CD4-positive, CD25-positive, alpha-beta regulatory T cell (primary cell): ENCODE measurements at regions not wholly inside any gene's neighbourhood (a gene's known extent, or its start where the extent isn't known, plus 50 kb on each side); places are given as distances from the start of the nearest gene placed in this dataset.

ENCODE experiments used
- ATAC-seq, 2 donors: fragments of 150-1000 bp; cut with Tn5 transposase; one replicate each; pipeline ENCODE4 v1.10.0; 2021; ENCODE audit warnings: low read depth in 2 of 2, moderate number of reproducible peaks in 2 of 2, moderate library complexity in 1 of 2
- DNase-seq, 3 donors: peaks; one replicate each; pipeline versions ENCODE4 v3.0.0 to v3.0.0-alpha.2; 2012 to 2022; ENCODE audit warnings: mixed read lengths in 1 of 3
- H3K27ac ChIP-seq: one replicate; pipeline ENCODE4 v1.7.0; 2013; ENCODE audit warnings: mild to moderate bottlenecking, low read length; ENCODE audit not compliant: insufficient read depth, poor library complexity, severe bottlenecking
- H3K27me3 ChIP-seq: one replicate; pipeline ENCODE4 v1.7.0; 2013; ENCODE audit warnings: low read length; ENCODE audit not compliant: control insufficient read depth, insufficient read depth
- H3K36me3 ChIP-seq: one replicate; pipeline ENCODE4 v1.7.0; 2013; ENCODE audit warnings: mild to moderate bottlenecking, low read length, moderate library complexity; ENCODE audit not compliant: control insufficient read depth, insufficient read depth
- H3K4me1 ChIP-seq: 2 replicates; pipeline ENCODE4 v1.7.0; 2013; ENCODE audit warnings: mild to moderate bottlenecking, low read length; ENCODE audit not compliant: insufficient read depth, control insufficient read depth, poor library complexity, severe bottlenecking
- H3K4me3 ChIP-seq: one replicate; pipeline ENCODE4 v1.7.0; 2013; ENCODE audit warnings: low read depth, mild to moderate bottlenecking, low read length, moderate library complexity
- H3K9me3 ChIP-seq, 2 experiments: 1 replicate in 1 of 2; 2 replicates in 1 of 2; pipeline ENCODE4 v1.7.0; 2013; ENCODE audit warnings: low read length in 2 of 2, mild to moderate bottlenecking in 1 of 2, moderate library complexity in 1 of 2; ENCODE audit not compliant: control insufficient read depth in 2 of 2
- H3K27ac Mint-ChIP-seq, 3 donors: one replicate each; pipeline ENCODE4 v1.8.0; 2020 to 2022; ENCODE audit warnings: mild to moderate bottlenecking in 3 of 3, mixed read lengths in 3 of 3, moderate library complexity in 2 of 3
- H3K27me3 Mint-ChIP-seq: one replicate; pipeline ENCODE4 v1.8.0; 2022; ENCODE audit warnings: mild to moderate bottlenecking, mixed read lengths
- H3K36me3 Mint-ChIP-seq: one replicate; pipeline ENCODE4 v1.8.0; 2020; ENCODE audit warnings: mixed read lengths
- H3K4me1 Mint-ChIP-seq, 4 donors: one replicate each; pipeline ENCODE4 v1.8.0; 2020 to 2022; ENCODE audit warnings: mixed read lengths in 4 of 4, mild to moderate bottlenecking in 1 of 4
- H3K4me3 Mint-ChIP-seq, 4 donors: one replicate each; pipeline ENCODE4 v1.8.0; 2020 to 2022; ENCODE audit warnings: mild to moderate bottlenecking in 4 of 4, mixed read lengths in 4 of 4, moderate library complexity in 3 of 4
- H3K9me3 Mint-ChIP-seq, 7 donors: one replicate each; pipeline ENCODE4 v1.8.0; 2020 to 2022; ENCODE audit warnings: mixed read lengths in 7 of 7, mild to moderate bottlenecking in 3 of 7, moderate library complexity in 2 of 7

GRCh38 chr18:53817976-53818950, 406.2 kb downstream of the MBD2 start:
- Histone ChIP-seq H3K4me3 (no peak overlapping the region), H3K27ac (no peak overlapping the region), H3K9me3 (no peaks in the 10 kb centered on the region), H3K4me1 (no peaks in the 10 kb centered on the region), H3K27me3 (no peaks in the 10 kb centered on the region), H3K36me3 (no peaks in the 10 kb centered on the region)
- no peak overlapping the region for H3K4me3 Mint-ChIP-seq
- no peak for ATAC-seq
- no peaks in the 10 kb centered on the region for H3K4me1 Mint-ChIP-seq
- H3K27me3 Mint-ChIP-seq = no peaks in the 10 kb centered on the region
- peak overlapping the region in 1 of 3 donors; percentile 26 for H3K27ac Mint-ChIP-seq
- no peaks in the 10 kb centered on the region for H3K36me3 Mint-ChIP-seq
- peaks cover 0 to 14% (median 6%) of the 10 kb centered on the region in 7 donors for H3K9me3 Mint-ChIP-seq
- no peak for DNase-seq

- peaks cover 0 to 33% (median 4%) of the 10 kb centered on the region in 7 donors for H3K9me3 Mint-ChIP-seq
- no peak overlapping the region for H3K4me3 ChIP-seq
- H3K27ac Mint-ChIP-seq = no peak overlapping the region
- H3K4me1 ChIP-seq = no peaks in the 10 kb centered on the region
- H3K27me3 ChIP-seq = no peaks in the 10 kb centered on the region
- no peak for DNase-seq
- peaks cover 5% of the 10 kb centered on the region for H3K27me3 Mint-ChIP-seq
- H3K36me3 Mint-ChIP-seq = no peaks in the 10 kb centered on the region
- no peaks in the 10 kb centered on the region for H3K36me3 ChIP-seq
- no peak for ATAC-seq
- H3K27ac ChIP-seq = no peak overlapping the region
- H3K4me3 Mint-ChIP-seq = no peak overlapping the region
- H3K4me1 Mint-ChIP-seq = no peaks in the 10 kb centered on the region
- H3K9me3 ChIP-seq = peaks cover 0 to 5% of the 10 kb centered on the region in 2 experiments
These were observed 424.3 kb downstream of the MBD2 start for GRCh38 chr18:53800171-53800570.

DNA sequence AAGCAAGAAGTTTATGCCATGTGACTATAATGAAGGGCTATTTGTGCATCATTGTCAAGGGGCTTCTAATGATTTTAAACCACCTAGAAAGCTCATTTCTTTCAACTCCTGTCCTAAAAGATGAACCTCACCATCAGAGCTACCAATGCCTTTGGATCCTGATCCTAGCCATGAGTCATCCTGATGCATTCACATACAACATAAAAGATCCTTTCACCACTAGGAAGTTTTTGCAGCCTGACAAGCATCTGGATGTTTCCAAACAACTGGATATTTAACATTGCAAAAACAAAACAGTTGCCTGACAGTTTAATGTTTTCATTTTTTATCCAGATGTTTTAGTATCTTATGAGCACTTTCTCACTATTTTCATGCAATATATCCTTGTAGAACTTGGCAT, 425.3 kb downstream of the MBD2 start:
- H3K4me1 ChIP-seq = no peaks in the 10 kb centered on the region
- no peak overlapping the region for H3K27ac ChIP-seq
- DNase-seq (no peak), ATAC-seq (no peak)
- H3K36me3 ChIP-seq = no peaks in the 10 kb centered on the region
- no peaks in the 10 kb centered on the region for H3K9me3 ChIP-seq
- H3K9me3 Mint-ChIP-seq = peaks cover 0 to 33% (median 4%) of the 10 kb centered on the region in 7 donors
- no peaks in the 10 kb centered on the region for H3K4me1 Mint-ChIP-seq
- no peaks in the 10 kb centered on the region for H3K27me3 ChIP-seq
- H3K4me3 Mint-ChIP-seq = no peak overlapping the region
- H3K36me3 Mint-ChIP-seq = no peaks in the 10 kb centered on the region
- peaks cover 5% of the 10 kb centered on the region for H3K27me3 Mint-ChIP-seq
- H3K4me3 ChIP-seq = no peak overlapping the region
- no peak overlapping the region for H3K27ac Mint-ChIP-seq

- H3K27me3 ChIP-seq = no peaks in the 10 kb centered on the region
- DNase-seq (no peak), ATAC-seq (no peak)
- Mint-ChIP-seq H3K4me3 (no peak overlapping the region), H3K27me3 (peaks cover 5% of the 10 kb centered on the region), H3K9me3 (peaks cover 0 to 31% (median 4%) of the 10 kb centered on the region in 7 donors), H3K36me3 (no peaks in the 10 kb centered on the region), H3K27ac (no peak overlapping the region), H3K4me1 (no peaks in the 10 kb centered on the region)
- H3K36me3 ChIP-seq = no peaks in the 10 kb centered on the region
- no peaks in the 10 kb centered on the region for H3K9me3 ChIP-seq
- H3K4me1 ChIP-seq = no peaks in the 10 kb centered on the region
- H3K4me3 ChIP-seq = no peak overlapping the region
- no peak overlapping the region for H3K27ac ChIP-seq
These were observed 426.0 kb downstream of the MBD2 start for GRCh38 chr18:53798516-53798915.

DNA sequence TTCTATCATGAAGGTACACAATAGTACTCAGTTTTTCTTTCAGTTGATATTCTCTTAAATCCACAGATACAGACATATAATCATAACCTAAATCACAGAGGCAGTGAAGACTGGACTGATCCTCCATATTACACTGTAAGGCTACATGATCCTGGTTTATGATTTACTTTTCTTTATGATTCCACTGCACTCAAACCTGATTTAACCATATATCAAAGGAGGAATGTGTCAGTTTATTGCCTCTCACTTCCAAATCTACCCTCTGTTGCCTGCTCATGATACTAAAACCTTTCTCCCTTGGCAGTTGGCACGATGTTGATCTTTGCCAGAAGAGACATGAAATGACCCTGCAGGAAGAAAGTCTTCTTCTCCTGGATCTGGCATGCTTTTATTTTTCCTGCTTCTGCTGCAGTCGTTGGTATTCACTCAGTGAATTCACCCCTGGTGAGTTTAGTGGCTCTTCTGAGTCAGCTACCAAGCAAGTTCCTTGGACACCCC, 426.4 kb downstream of the MBD2 start:
- H3K4me1 Mint-ChIP-seq = no peaks in the 10 kb centered on the region
- H3K27ac Mint-ChIP-seq = no peak overlapping the region
- no peak overlapping the region for H3K4me3 Mint-ChIP-seq
- ATAC-seq (no peak), DNase-seq (no peak)
- peaks cover 5% of the 10 kb centered on the region for H3K27me3 Mint-ChIP-seq
- Histone ChIP-seq H3K4me1 (no peaks in the 10 kb centered on the region), H3K27me3 (no peaks in the 10 kb centered on the region), H3K36me3 (no peaks in the 10 kb centered on the region), H3K4me3 (no peak overlapping the region), H3K27ac (no peak overlapping the region), H3K9me3 (no peaks in the 10 kb centered on the region)
- no peaks in the 10 kb centered on the region for H3K36me3 Mint-ChIP-seq
- peaks cover 0 to 27% (median 4%) of the 10 kb centered on the region in 7 donors for H3K9me3 Mint-ChIP-seq

- Mint-ChIP-seq H3K36me3 (no peaks in the 10 kb centered on the region), H3K9me3 (peaks cover 0 to 18% (median 3%) of the 10 kb centered on the region in 7 donors), H3K27ac (no peak overlapping the region), H3K4me3 (no peak overlapping the region), H3K27me3 (no peaks in the 10 kb centered on the region), H3K4me1 (no peaks in the 10 kb centered on the region)
- Histone ChIP-seq H3K27ac (no peak overlapping the region), H3K4me3 (no peak overlapping the region), H3K27me3 (no peaks in the 10 kb centered on the region), H3K36me3 (no peaks in the 10 kb centered on the region), H3K9me3 (no peaks in the 10 kb centered on the region), H3K4me1 (no peaks in the 10 kb centered on the region)
- DNase-seq (no peak), ATAC-seq (no peak)
These were observed 428.3 kb downstream of the MBD2 start for GRCh38 chr18:53796040-53796729.

DNA sequence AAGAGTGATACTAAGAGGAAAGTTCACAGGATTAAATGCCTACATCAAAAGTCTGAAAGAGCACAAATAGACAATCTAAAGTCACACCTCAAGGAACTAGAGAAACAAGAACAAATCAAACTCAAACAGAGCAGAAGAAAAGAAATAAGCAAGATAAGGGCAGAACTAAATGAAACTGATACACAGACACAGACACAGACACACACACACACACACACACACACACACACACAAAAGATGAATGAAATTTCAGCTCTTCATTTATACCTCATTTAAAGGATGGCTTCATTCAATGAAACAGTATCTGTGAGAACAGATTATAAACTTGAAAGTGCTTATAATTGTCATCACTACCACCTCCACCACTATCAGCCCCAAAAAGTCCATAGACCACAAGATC, 428.9 kb downstream of the MBD2 start:
- peaks cover 0 to 14% (median 3%) of the 10 kb centered on the region in 7 donors for H3K9me3 Mint-ChIP-seq
- H3K27me3 Mint-ChIP-seq = no peaks in the 10 kb centered on the region
- Histone ChIP-seq H3K36me3 (no peaks in the 10 kb centered on the region), H3K9me3 (no peaks in the 10 kb centered on the region), H3K27ac (no peak overlapping the region), H3K4me3 (no peak overlapping the region), H3K27me3 (no peaks in the 10 kb centered on the region), H3K4me1 (no peaks in the 10 kb centered on the region)
- DNase-seq (no peak), ATAC-seq (no peak)
- no peaks in the 10 kb centered on the region for H3K4me1 Mint-ChIP-seq
- no peaks in the 10 kb centered on the region for H3K36me3 Mint-ChIP-seq
- H3K27ac Mint-ChIP-seq = no peak overlapping the region
- no peak overlapping the region for H3K4me3 Mint-ChIP-seq
